Fibroblast of lung (primary cell): ENCODE measurements at regions not wholly inside any gene's neighbourhood (a gene's known extent, or its start where the extent isn't known, plus 50 kb on each side); places are given as distances from the start of the nearest gene placed in this dataset.

Experiments used
- EZH2 ChIP-seq: IDR thresholded peaks from 2 replicates; pipeline ENCODE4 v1.5.1; 2012; ENCODE audit warnings: low read length, control low read depth, mild to moderate bottlenecking; ENCODE audit errors: missing control alignments
- TF ChIP-seq, protein P1 (sequence below), 2 donors: IDR thresholded peaks in 1 of 2; conservative IDR thresholded peaks in 1 of 2; 1 replicate in 1 of 2; 2 replicates in 1 of 2; pipeline ENCODE4 v1.5.1; 2011 to 2012; ENCODE audit warnings: low read length in 2 of 2, control low read depth in 1 of 2, inconsistent platforms in 1 of 2, low read depth in 1 of 2, mild to moderate bottlenecking in 1 of 2

DNA sequence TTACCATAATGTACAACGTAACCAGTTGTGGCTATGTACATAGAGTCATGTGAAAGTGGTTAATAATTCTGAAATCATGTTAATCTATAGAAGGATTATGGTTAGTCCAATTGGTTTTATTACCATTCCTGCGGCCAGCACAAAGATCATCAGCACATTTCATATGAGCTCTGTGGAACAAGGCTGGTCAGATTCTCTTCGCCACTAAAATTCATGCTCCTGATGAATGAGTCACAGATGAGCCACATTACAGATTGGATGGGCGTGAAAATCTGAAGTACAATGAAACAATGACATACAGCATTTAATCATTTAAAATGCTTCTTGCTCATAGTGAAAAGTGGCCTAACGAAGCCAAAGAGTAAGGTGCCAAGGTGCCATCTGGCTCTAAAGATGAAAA lies 716.2 kb upstream of the PHF14 start:
- TF ChIP-seq, protein P1, sequence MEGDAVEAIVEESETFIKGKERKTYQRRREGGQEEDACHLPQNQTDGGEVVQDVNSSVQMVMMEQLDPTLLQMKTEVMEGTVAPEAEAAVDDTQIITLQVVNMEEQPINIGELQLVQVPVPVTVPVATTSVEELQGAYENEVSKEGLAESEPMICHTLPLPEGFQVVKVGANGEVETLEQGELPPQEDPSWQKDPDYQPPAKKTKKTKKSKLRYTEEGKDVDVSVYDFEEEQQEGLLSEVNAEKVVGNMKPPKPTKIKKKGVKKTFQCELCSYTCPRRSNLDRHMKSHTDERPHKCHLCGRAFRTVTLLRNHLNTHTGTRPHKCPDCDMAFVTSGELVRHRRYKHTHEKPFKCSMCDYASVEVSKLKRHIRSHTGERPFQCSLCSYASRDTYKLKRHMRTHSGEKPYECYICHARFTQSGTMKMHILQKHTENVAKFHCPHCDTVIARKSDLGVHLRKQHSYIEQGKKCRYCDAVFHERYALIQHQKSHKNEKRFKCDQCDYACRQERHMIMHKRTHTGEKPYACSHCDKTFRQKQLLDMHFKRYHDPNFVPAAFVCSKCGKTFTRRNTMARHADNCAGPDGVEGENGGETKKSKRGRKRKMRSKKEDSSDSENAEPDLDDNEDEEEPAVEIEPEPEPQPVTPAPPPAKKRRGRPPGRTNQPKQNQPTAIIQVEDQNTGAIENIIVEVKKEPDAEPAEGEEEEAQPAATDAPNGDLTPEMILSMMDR (conservative IDR thresholded peaks at IDR 0.05 in 1 of 2, IDR thresholded peaks at IDR 0.05 in 1 of 2; ENCODE audit: low read depth in 1 of 2, low read length in 2 of 2) = no peak
- no peak for TF ChIP-seq EZH2
